ENCODE measurements at regions not wholly inside any gene's neighbourhood (a gene's known extent, or its start where the extent isn't known, plus 50 kb on each side); places are given as distances from the start of the nearest gene placed in this dataset.

DNA sequence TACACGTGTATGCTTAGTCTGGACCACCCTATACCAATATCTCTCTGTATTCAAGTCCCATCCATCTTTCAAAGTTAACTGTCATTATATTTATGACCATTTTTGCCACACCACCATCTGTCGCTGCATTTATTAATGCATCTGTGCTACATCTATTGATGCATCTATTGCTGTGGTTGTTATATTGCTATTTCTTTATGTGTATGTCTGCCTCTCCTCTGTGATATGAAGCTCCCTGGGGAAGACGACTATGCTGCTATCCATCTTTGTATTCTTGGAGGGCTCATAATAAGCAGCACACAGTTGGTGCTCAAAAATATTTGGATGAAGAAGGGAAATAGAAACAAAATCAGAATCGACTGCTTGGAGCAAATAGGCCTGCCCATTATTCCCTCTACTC is 357.6 kb downstream of the RPS29 start:
- CTCF ChIA-PET, result no interaction called here
- WGBS (ENCODE audit: low lambda C conversion rate), result 25% methylated on average over 4 of the region's 4 CpGs

More for the DNA sequence above, 357.6 kb downstream of the RPS29 start:
- Histone ChIP-seq H3K4me3 (ENCODE audit: low read depth in 2 of 2, low read length in 1 of 2) (no peak overlapping the region), H4K20me1 (ENCODE audit: insufficient read depth) (no peaks in the 10 kb centered on the region), H3F3A (replicated peaks; ENCODE audit: insufficient read depth) (no peaks in the 10 kb centered on the region), H3K79me2 (ENCODE audit: insufficient read depth) (no peaks in the 10 kb centered on the region), H3K27ac (ENCODE audit: low read depth in 2 of 2, low read length in 1 of 2) (no peak overlapping the region), H3K36me3 (replicated peaks in 1 of 2; ENCODE audit: control insufficient read depth in 1 of 2, insufficient read depth in 2 of 2, low read length in 1 of 2) (no peaks in the 10 kb centered on the region), H3K9me3 (no peaks in the 10 kb centered on the region), H3K9ac (no peak overlapping the region), H2AFZ (ENCODE audit: low read depth) (no peak overlapping the region), H3K4me1 (ENCODE audit: control insufficient read depth in 1 of 2, insufficient read depth in 2 of 2, low read depth in 1 of 2, low read length in 1 of 2) (no peaks in the 10 kb centered on the region), H3K4me2 (no peak overlapping the region), H3K9me2 (no peaks in the 10 kb centered on the region), H3K27me3 (ENCODE audit: insufficient read depth) (no peaks in the 10 kb centered on the region)
- no peak for DNase-seq
- POLR2A ChIA-PET, result no interaction called here
- TF ChIP-seq TEAD4 (IDR thresholded peaks at IDR 0.05; ENCODE audit: borderline replicate concordance, insufficient read depth) (no peak), GATA2 (CRISPR knock-in tag; IDR thresholded peaks at IDR 0.05) (no peak), EP300 (IDR thresholded peaks at IDR 0.05; ENCODE audit: borderline replicate concordance in 1 of 2, low read depth in 1 of 2, low read length in 1 of 2) (no peak), SMC3 (IDR thresholded peaks at IDR 0.05; ENCODE audit: low read depth, low read length) (no peak), RCOR1 (IDR thresholded peaks at IDR 0.05; ENCODE audit: low read length) (no peak), POLR2AphosphoS5 (IDR thresholded peaks at IDR 0.05; ENCODE audit: low read depth, low read length) (no peak), CHD2 (IDR thresholded peaks at IDR 0.05; ENCODE audit: low read length, partially characterized antibody) (no peak), MEF2A (IDR thresholded peaks at IDR 0.05; ENCODE audit: borderline replicate concordance, low read depth) (no peak), NFIC (IDR thresholded peaks at IDR 0.05; ENCODE audit: borderline replicate concordance) (no peak), FOXM1 (IDR thresholded peaks at IDR 0.05; ENCODE audit: low read depth) (no peak), JUND (IDR thresholded peaks at IDR 0.05) (no peak)
- TF ChIP-seq, protein P1, sequence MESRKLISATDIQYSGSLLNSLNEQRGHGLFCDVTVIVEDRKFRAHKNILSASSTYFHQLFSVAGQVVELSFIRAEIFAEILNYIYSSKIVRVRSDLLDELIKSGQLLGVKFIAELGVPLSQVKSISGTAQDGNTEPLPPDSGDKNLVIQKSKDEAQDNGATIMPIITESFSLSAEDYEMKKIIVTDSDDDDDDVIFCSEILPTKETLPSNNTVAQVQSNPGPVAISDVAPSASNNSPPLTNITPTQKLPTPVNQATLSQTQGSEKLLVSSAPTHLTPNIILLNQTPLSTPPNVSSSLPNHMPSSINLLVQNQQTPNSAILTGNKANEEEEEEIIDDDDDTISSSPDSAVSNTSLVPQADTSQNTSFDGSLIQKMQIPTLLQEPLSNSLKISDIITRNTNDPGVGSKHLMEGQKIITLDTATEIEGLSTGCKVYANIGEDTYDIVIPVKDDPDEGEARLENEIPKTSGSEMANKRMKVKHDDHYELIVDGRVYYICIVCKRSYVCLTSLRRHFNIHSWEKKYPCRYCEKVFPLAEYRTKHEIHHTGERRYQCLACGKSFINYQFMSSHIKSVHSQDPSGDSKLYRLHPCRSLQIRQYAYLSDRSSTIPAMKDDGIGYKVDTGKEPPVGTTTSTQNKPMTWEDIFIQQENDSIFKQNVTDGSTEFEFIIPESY (IDR thresholded peaks at IDR 0.05; ENCODE audit: borderline replicate concordance, low read depth), result no peak
- TF ChIP-seq, protein P2, sequence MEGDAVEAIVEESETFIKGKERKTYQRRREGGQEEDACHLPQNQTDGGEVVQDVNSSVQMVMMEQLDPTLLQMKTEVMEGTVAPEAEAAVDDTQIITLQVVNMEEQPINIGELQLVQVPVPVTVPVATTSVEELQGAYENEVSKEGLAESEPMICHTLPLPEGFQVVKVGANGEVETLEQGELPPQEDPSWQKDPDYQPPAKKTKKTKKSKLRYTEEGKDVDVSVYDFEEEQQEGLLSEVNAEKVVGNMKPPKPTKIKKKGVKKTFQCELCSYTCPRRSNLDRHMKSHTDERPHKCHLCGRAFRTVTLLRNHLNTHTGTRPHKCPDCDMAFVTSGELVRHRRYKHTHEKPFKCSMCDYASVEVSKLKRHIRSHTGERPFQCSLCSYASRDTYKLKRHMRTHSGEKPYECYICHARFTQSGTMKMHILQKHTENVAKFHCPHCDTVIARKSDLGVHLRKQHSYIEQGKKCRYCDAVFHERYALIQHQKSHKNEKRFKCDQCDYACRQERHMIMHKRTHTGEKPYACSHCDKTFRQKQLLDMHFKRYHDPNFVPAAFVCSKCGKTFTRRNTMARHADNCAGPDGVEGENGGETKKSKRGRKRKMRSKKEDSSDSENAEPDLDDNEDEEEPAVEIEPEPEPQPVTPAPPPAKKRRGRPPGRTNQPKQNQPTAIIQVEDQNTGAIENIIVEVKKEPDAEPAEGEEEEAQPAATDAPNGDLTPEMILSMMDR (IDR thresholded peaks at IDR 0.05), result no peak
- TF ChIP-seq, protein P3, sequence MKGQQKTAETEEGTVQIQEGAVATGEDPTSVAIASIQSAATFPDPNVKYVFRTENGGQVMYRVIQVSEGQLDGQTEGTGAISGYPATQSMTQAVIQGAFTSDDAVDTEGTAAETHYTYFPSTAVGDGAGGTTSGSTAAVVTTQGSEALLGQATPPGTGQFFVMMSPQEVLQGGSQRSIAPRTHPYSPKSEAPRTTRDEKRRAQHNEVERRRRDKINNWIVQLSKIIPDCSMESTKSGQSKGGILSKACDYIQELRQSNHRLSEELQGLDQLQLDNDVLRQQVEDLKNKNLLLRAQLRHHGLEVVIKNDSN (IDR thresholded peaks at IDR 0.05; ENCODE audit: borderline replicate concordance, low read depth), result no peak
- TF ChIP-seq, protein P4, sequence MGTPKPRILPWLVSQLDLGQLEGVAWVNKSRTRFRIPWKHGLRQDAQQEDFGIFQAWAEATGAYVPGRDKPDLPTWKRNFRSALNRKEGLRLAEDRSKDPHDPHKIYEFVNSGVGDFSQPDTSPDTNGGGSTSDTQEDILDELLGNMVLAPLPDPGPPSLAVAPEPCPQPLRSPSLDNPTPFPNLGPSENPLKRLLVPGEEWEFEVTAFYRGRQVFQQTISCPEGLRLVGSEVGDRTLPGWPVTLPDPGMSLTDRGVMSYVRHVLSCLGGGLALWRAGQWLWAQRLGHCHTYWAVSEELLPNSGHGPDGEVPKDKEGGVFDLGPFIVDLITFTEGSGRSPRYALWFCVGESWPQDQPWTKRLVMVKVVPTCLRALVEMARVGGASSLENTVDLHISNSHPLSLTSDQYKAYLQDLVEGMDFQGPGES (IDR thresholded peaks at IDR 0.05; ENCODE audit: low read depth, low read length), result no peak
- TF ChIP-seq, protein P5, sequence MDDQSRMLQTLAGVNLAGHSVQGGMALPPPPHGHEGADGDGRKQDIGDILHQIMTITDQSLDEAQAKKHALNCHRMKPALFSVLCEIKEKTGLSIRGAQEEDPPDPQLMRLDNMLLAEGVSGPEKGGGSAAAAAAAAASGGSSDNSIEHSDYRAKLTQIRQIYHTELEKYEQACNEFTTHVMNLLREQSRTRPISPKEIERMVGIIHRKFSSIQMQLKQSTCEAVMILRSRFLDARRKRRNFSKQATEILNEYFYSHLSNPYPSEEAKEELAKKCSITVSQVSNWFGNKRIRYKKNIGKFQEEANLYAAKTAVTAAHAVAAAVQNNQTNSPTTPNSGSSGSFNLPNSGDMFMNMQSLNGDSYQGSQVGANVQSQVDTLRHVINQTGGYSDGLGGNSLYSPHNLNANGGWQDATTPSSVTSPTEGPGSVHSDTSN (IDR thresholded peaks at IDR 0.05), result no peak

Measured in SK-N-SH (cell line).